ENCODE measurements at regions not wholly inside any gene's neighbourhood (a gene's known extent, or its start where the extent isn't known, plus 50 kb on each side); places are given as distances from the start of the nearest gene placed in this dataset.

DNA sequence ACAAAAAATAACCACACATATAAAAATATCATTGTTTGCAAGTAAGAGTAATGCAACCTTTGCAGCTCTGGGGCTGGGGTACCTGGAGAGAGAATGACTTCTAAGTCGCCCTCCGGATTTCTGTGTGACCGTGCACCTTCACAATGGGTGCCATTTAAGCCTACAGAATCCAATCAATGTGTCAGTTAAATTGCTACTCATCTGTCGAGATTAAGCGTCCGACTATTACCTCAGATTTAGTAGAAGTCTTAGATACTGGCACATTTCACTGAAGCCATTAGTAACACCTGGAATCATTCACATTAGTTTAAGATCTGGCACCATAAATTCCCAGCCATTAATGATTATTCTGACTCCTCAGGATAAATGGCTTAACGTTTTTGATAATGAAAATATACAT, 507.3 kb upstream of the MGMT start:
- TF ChIP-seq, protein P1, sequence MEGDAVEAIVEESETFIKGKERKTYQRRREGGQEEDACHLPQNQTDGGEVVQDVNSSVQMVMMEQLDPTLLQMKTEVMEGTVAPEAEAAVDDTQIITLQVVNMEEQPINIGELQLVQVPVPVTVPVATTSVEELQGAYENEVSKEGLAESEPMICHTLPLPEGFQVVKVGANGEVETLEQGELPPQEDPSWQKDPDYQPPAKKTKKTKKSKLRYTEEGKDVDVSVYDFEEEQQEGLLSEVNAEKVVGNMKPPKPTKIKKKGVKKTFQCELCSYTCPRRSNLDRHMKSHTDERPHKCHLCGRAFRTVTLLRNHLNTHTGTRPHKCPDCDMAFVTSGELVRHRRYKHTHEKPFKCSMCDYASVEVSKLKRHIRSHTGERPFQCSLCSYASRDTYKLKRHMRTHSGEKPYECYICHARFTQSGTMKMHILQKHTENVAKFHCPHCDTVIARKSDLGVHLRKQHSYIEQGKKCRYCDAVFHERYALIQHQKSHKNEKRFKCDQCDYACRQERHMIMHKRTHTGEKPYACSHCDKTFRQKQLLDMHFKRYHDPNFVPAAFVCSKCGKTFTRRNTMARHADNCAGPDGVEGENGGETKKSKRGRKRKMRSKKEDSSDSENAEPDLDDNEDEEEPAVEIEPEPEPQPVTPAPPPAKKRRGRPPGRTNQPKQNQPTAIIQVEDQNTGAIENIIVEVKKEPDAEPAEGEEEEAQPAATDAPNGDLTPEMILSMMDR (IDR thresholded peaks at IDR 0.05): no peak
- no peak for TF ChIP-seq POLR2AphosphoS5 (IDR thresholded peaks at IDR 0.05)
- no peak for TF ChIP-seq POLR2A (IDR thresholded peaks at IDR 0.05)

Data from sigmoid colon (tissue), 4 donors.